Activated B cell treated with CpG ODN at 0.5 μM for 24 hours (primary cell): ENCODE measurements at regions not wholly inside any gene's neighbourhood (a gene's known extent, or its start where the extent isn't known, plus 50 kb on each side); places are given as distances from the start of the nearest gene placed in this dataset.

Experiments used
- ATAC-seq: fragments of 200-7000 bp; cut with Tn5 transposase; one replicate; pipeline ENCODE4 v1.10.0; 2021; ENCODE audit warnings: low read depth, mild to moderate bottlenecking, moderate library complexity
- CTCF ChIA-PET: fragments of 350-600 bp; sonication (Branson Sonifier 250); formaldehyde crosslinking; loops from one replicate; lab custom pipeline; 2021; ENCODE audit warnings: antibody characterized with exemption; lab: Charles Lee
- POLR2A ChIA-PET: fragments of 350-600 bp; sonication (Branson Sonifier 250); formaldehyde crosslinking; loops from one replicate; lab custom pipeline; 2021; ENCODE audit warnings: antibody characterized with exemption; lab: Charles Lee
- DNase-seq: peaks from one replicate; pipeline ENCODE4 v3.0.0; 2022
- H3K27ac Mint-ChIP-seq: one replicate; pipeline ENCODE4 v1.8.0; 2020; ENCODE audit warnings: mixed read lengths
- H3K27me3 Mint-ChIP-seq: one replicate; pipeline ENCODE4 v1.8.0; 2021; ENCODE audit warnings: mixed read lengths
- H3K36me3 Mint-ChIP-seq: one replicate; pipeline ENCODE4 v1.8.0; 2021; ENCODE audit warnings: low read depth, mixed read lengths
- H3K4me1 Mint-ChIP-seq: one replicate; pipeline ENCODE4 v1.8.0; 2021; ENCODE audit warnings: mixed read lengths
- H3K4me3 Mint-ChIP-seq: one replicate; pipeline ENCODE4 v1.8.0; 2020; ENCODE audit warnings: mild to moderate bottlenecking, mixed read lengths
- H3K9me3 Mint-ChIP-seq: one replicate; pipeline ENCODE4 v1.8.0; 2020; ENCODE audit warnings: mixed read lengths
- intact Hi-C: fragments of 100-400 bp; cut with micrococcal nuclease; formaldehyde crosslinking; loops from one replicate; pipeline ENCODE4 v1.15.1; 2024
- TF ChIP-seq, protein P1 (sequence below): fragments of 200-600 bp; IDR thresholded peaks from one replicate; pipeline ENCODE4 v1.8.0; 2022; ENCODE audit warnings: antibody characterized with exemption, mild to moderate bottlenecking

GRCh38 chr4:20480165-20480947 lies 219.9 kb upstream of the PACRGL start:
- Mint-ChIP-seq H3K4me3 (no peak overlapping the region), H3K27ac (no peak overlapping the region), H3K27me3 (no peaks in the 10 kb centered on the region), H3K9me3 (no peaks in the 10 kb centered on the region), H3K36me3 (no peaks in the 10 kb centered on the region), H3K4me1 (no peaks in the 10 kb centered on the region)
- ChIA-PET CTCF (no interaction called here), POLR2A (no interaction called here)
- ATAC-seq (no peak), DNase-seq (no peak)
- TF ChIP-seq, protein P1, sequence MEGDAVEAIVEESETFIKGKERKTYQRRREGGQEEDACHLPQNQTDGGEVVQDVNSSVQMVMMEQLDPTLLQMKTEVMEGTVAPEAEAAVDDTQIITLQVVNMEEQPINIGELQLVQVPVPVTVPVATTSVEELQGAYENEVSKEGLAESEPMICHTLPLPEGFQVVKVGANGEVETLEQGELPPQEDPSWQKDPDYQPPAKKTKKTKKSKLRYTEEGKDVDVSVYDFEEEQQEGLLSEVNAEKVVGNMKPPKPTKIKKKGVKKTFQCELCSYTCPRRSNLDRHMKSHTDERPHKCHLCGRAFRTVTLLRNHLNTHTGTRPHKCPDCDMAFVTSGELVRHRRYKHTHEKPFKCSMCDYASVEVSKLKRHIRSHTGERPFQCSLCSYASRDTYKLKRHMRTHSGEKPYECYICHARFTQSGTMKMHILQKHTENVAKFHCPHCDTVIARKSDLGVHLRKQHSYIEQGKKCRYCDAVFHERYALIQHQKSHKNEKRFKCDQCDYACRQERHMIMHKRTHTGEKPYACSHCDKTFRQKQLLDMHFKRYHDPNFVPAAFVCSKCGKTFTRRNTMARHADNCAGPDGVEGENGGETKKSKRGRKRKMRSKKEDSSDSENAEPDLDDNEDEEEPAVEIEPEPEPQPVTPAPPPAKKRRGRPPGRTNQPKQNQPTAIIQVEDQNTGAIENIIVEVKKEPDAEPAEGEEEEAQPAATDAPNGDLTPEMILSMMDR = no peak
- intact Hi-C loops = no loop called here

- Mint-ChIP-seq H3K9me3 (no peaks in the 10 kb centered on the region), H3K27ac (no peak overlapping the region), H3K27me3 (no peaks in the 10 kb centered on the region), H3K4me3 (no peak overlapping the region), H3K4me1 (no peaks in the 10 kb centered on the region), H3K36me3 (no peaks in the 10 kb centered on the region)
- intact Hi-C loops = no loop called here
- CTCF ChIA-PET = no interaction called here
- DNase-seq (no peak), ATAC-seq (no peak)
- POLR2A ChIA-PET = no interaction called here
- TF ChIP-seq, protein P1 = no peak
Observed at GRCh38 chr4:20483416-20483815, 216.8 kb upstream of the PACRGL start.

DNA sequence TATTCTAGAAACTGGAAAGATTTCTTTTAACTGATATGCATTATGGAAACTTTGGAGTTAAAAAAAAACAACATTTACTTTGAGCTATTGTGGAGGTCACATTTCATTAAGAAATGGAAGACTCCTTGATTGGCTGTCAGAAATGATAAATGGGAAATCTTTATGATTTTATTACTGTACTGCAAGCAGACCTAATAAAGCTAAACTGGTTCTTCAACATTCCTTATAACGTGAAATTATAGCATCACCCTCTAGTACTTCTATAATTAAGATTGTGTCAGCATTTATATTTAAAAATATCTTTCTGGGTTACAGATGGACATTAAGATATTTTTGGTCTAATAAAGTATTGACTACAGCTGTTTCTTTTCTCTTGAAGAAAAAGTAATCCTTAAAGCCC lies 213.8 kb upstream of the PACRGL start:
- no peak for DNase-seq
- ChIA-PET POLR2A (no interaction called here), CTCF (no interaction called here)
- Mint-ChIP-seq H3K4me3 (no peak overlapping the region), H3K27me3 (no peaks in the 10 kb centered on the region), H3K9me3 (no peaks in the 10 kb centered on the region), H3K36me3 (no peaks in the 10 kb centered on the region), H3K27ac (no peak overlapping the region), H3K4me1 (no peaks in the 10 kb centered on the region)
- TF ChIP-seq, protein P1 = no peak
- intact Hi-C loops = no loop called here
- ATAC-seq = no peak

GRCh38 chr4:20487446-20487845 lies 212.8 kb upstream of the PACRGL start:
- CTCF ChIA-PET = no interaction called here
- no peak overlapping the region for H3K27ac Mint-ChIP-seq
- ATAC-seq (no peak), DNase-seq (no peak)
- TF ChIP-seq, protein P1 = no peak
- intact Hi-C loops = no loop called here
- no peaks in the 10 kb centered on the region for H3K36me3 Mint-ChIP-seq
- POLR2A ChIA-PET = no interaction called here
- H3K4me1 Mint-ChIP-seq = no peaks in the 10 kb centered on the region
- no peaks in the 10 kb centered on the region for H3K9me3 Mint-ChIP-seq
- no peak overlapping the region for H3K4me3 Mint-ChIP-seq
- H3K27me3 Mint-ChIP-seq = no peaks in the 10 kb centered on the region

- DNase-seq (no peak), ATAC-seq (no peak)
- POLR2A ChIA-PET = no interaction called here
- CTCF ChIA-PET = no interaction called here
- intact Hi-C loops = no loop called here
- H3K36me3 Mint-ChIP-seq = no peaks in the 10 kb centered on the region
- TF ChIP-seq, protein P1 = no peak
- H3K9me3 Mint-ChIP-seq = no peaks in the 10 kb centered on the region
- H3K27ac Mint-ChIP-seq = no peak overlapping the region
- H3K27me3 Mint-ChIP-seq = no peaks in the 10 kb centered on the region
- no peaks in the 10 kb centered on the region for H3K4me1 Mint-ChIP-seq
- no peak overlapping the region for H3K4me3 Mint-ChIP-seq
Observed at GRCh38 chr4:20487852-20488251, 212.4 kb upstream of the PACRGL start.
